H1 (cell line): ENCODE measurements at regions not wholly inside any gene's neighbourhood (a gene's known extent, or its start where the extent isn't known, plus 50 kb on each side); places are given as distances from the start of the nearest gene placed in this dataset.
"Not testable (repeated sequence)": the region's sequence is repeated elsewhere in the genome, so short reads cannot be mapped to it uniquely, and the experiment has no call there.

ENCODE experiments used
- CHD1 ChIP-seq: IDR thresholded peaks from 2 replicates; pipeline ENCODE4 v1.6.1; 2012; ENCODE audit warnings: low read depth, low read length, improper control_type of control experiment
- CHD7 ChIP-seq: fragments of 300-600 bp; sonication (generic); IDR thresholded peaks from 2 replicates; pipeline ENCODE4 v1.7.1; 2012; ENCODE audit warnings: low read length, moderate library complexity, mild to moderate bottlenecking, inconsistent platforms; ENCODE audit not compliant: insufficient replicate concordance
- CTCF ChIP-seq, 3 experiments: IDR thresholded peaks; 1 replicate in 2 of 3; 2 replicates in 1 of 3; pipeline versions ENCODE4 v1.5.1 to v1.6.1; 2011; ENCODE audit warnings: low read length in 3 of 3, mild to moderate bottlenecking in 3 of 3, inconsistent platforms in 2 of 3, low read depth in 1 of 3, moderate library complexity in 1 of 3; ENCODE audit not compliant: insufficient read depth in 1 of 3; ENCODE audit errors: control extremely low read depth in 1 of 3
- EGR1 ChIP-seq: IDR thresholded peaks from 2 replicates; pipeline ENCODE4 v1.6.1; 2011; ENCODE audit warnings: low read depth, low read length, borderline replicate concordance
- EP300 ChIP-seq, 2 experiments: IDR thresholded peaks; 1 replicate in 1 of 2; 2 replicates in 1 of 2; pipeline ENCODE4 v1.6.1; 2011 to 2012; ENCODE audit warnings: low read depth in 2 of 2, low read length in 2 of 2, mild to moderate bottlenecking in 2 of 2, borderline replicate concordance in 1 of 2, inconsistent platforms in 1 of 2, moderate library complexity in 1 of 2
- GTF2F1 ChIP-seq: IDR thresholded peaks from 2 replicates; pipeline ENCODE4 v1.6.1; 2012; ENCODE audit warnings: low read depth, low read length, improper control_type of control experiment, borderline replicate concordance
- PHF8 ChIP-seq: fragments of 200-600 bp; sonication (generic); conservative IDR thresholded peaks from 2 replicates; pipeline ENCODE4 v1.7.1; 2012; ENCODE audit warnings: low read depth, mild to moderate bottlenecking, inconsistent platforms, low read length, moderate library complexity
- POLR2A ChIP-seq, 2 experiments: IDR thresholded peaks; 1 replicate in 1 of 2; 2 replicates in 1 of 2; pipeline ENCODE4 v1.6.1; 2011; ENCODE audit warnings: low read depth in 2 of 2, low read length in 2 of 2, mild to moderate bottlenecking in 2 of 2; ENCODE audit errors: control extremely low read depth in 1 of 2
- POLR2AphosphoS5 ChIP-seq: IDR thresholded peaks from 2 replicates; pipeline ENCODE4 v1.6.1; 2011; ENCODE audit warnings: low read depth, low read length
- RAD21 ChIP-seq, 2 experiments: IDR thresholded peaks in 1 of 2; conservative IDR thresholded peaks in 1 of 2; 2 replicates each; pipeline ENCODE4 v1.6.1; 2011; ENCODE audit warnings: low read depth in 2 of 2, low read length in 2 of 2, improper control_type of control experiment in 1 of 2, inconsistent platforms in 1 of 2, mild to moderate bottlenecking in 1 of 2, moderate library complexity in 1 of 2
- RBBP5 ChIP-seq: IDR thresholded peaks from 2 replicates; pipeline ENCODE4 v1.7.1; 2012; ENCODE audit warnings: low read depth, mild to moderate bottlenecking, inconsistent platforms, low read length, moderate library complexity, borderline replicate concordance
- SRF ChIP-seq: IDR thresholded peaks from 2 replicates; pipeline ENCODE4 v1.6.1; 2011; ENCODE audit warnings: mild to moderate bottlenecking, low read depth, low read length, moderate library complexity
- SUZ12 ChIP-seq: fragments of 200-600 bp; sonication (generic); IDR thresholded peaks from 2 replicates; pipeline ENCODE4 v1.6.1; 2012; ENCODE audit warnings: mild to moderate bottlenecking, inconsistent platforms, low read length, moderate library complexity, mixed read lengths
- TAF1 ChIP-seq: IDR thresholded peaks from 2 replicates; pipeline ENCODE4 v1.6.1; 2011; ENCODE audit warnings: mild to moderate bottlenecking, low read depth, low read length

- not testable (repeated sequence) for TF ChIP-seq TAF1; POLR2A (IDR thresholded peaks at IDR 0.05; ENCODE audit: control extremely low read depth in 1 of 2, low read depth in 2 of 2, low read length in 2 of 2); CHD1; CTCF (IDR thresholded peaks at IDR 0.05; ENCODE audit: control extremely low read depth in 1 of 3, insufficient read depth in 1 of 3, low read depth in 1 of 3, low read length in 3 of 3); PHF8; EP300 (IDR thresholded peaks at IDR 0.05; ENCODE audit: borderline replicate concordance in 1 of 2, low read depth in 2 of 2, low read length in 2 of 2); EGR1; SUZ12; CHD7; SRF; RBBP5; RAD21 (IDR thresholded peaks at IDR 0.05 in 1 of 2, conservative IDR thresholded peaks at IDR 0.05 in 1 of 2; ENCODE audit: low read depth in 2 of 2, low read length in 2 of 2); GTF2F1; POLR2AphosphoS5
These were observed 830.4 kb upstream of the TPTE start for GRCh38 chr21:9690981-9691380.
